ENCODE measurements at regions not wholly inside any gene's neighbourhood (a gene's known extent, or its start where the extent isn't known, plus 50 kb on each side); places are given as distances from the start of the nearest gene placed in this dataset.

GRCh38 chr15:60251300-60252070, 146.3 kb downstream of the ANXA2 start:
- no peak for TF ChIP-seq ZNF23 (CRISPR knock-in tag; IDR thresholded peaks at IDR 0.05)
- no peak for TF ChIP-seq DEAF1 (CRISPR knock-in tag; IDR thresholded peaks at IDR 0.05)
- TF ChIP-seq NRF1 (conservative IDR thresholded peaks at IDR 0.05 in 1 of 2, IDR thresholded peaks at IDR 0.05 in 1 of 2) = no peak
- TF ChIP-seq ZHX1 (conservative IDR thresholded peaks at IDR 0.05; ENCODE audit: low read length) = no peak
- TF ChIP-seq BRD9 (IDR thresholded peaks at IDR 0.05; ENCODE audit: low read depth, partially characterized antibody) = no peak
- TF ChIP-seq RBFOX2 (IDR thresholded peaks at IDR 0.05; ENCODE audit: low read depth, low read length) = no peak
- TF ChIP-seq TEAD2 (tag; IDR thresholded peaks at IDR 0.05) = no peak
- TF ChIP-seq ZNF232 (CRISPR knock-in tag; IDR thresholded peaks at IDR 0.05) = no peak
- no peak for TF ChIP-seq ARID4B (CRISPR knock-in tag; IDR thresholded peaks at IDR 0.05)
- TF ChIP-seq NFATC3 (IDR thresholded peaks at IDR 0.05) = no peak
- no peak for TF ChIP-seq DPF2 (IDR thresholded peaks at IDR 0.05)
- no peak for TF ChIP-seq MAX (CRISPR knock-in tag; IDR thresholded peaks at IDR 0.05)
- no TSS peak for BruUV-seq (replicated peaks)
- Histone ChIP-seq H3K4me1 (replicated peaks in 1 of 2; ENCODE audit: control insufficient read depth in 2 of 2, insufficient read depth in 2 of 2, low read length in 2 of 2) (no peaks in the 10 kb centered on the region), H4K20me1 (replicated peaks; ENCODE audit: control insufficient read depth, insufficient read depth, low read length) (no peaks in the 10 kb centered on the region), H3K79me2 (ENCODE audit: control insufficient read depth, insufficient read depth, low read length) (no peaks in the 10 kb centered on the region), H3K9me1 (ENCODE audit: control insufficient read depth, insufficient read depth, low read length) (no peaks in the 10 kb centered on the region), H3K4me2 (ENCODE audit: insufficient read depth, low read length) (no peak overlapping the region), H3K27me3 (ENCODE audit: control insufficient read depth in 2 of 2, insufficient read depth in 2 of 2, low read length in 2 of 2) (peaks cover 0 to 2% of the 10 kb centered on the region in 2 experiments; a peak in 1 of 5 replicates), H2AFZ (ENCODE audit: low read depth, low read length) (no peak overlapping the region), H3K9ac (ENCODE audit: insufficient read depth in 1 of 2, low read depth in 2 of 2, low read length in 2 of 2) (no peak overlapping the region), H3K36me3 (ENCODE audit: control insufficient read depth, insufficient read depth, low read length) (no peaks in the 10 kb centered on the region), H3K4me3 (no peak overlapping the region), H3K27ac (ENCODE audit: extremely low read depth, low read depth, low read length) (no peak overlapping the region), H3K9me3 (replicated peaks; ENCODE audit: control insufficient read depth, insufficient read depth, low read depth, low read length) (no peaks in the 10 kb centered on the region)
- CTCF ChIA-PET (ENCODE audit: low intra/inter-chr PET ratio) = no interaction called here
- FAIRE-seq (no peak), ATAC-seq (no peak), DNase-seq (ENCODE audit: extremely low read depth in 1 of 4, low spot score in 3 of 4) (no peak)
- in situ Hi-C loops (cut with MboI) (no loop called here), intact Hi-C loops (cut with micrococcal nuclease) (no loop called here)
- POLR2A ChIA-PET = interaction anchor here (0.6 kb wide), 1 partner anchor 737 kb away, joined by 6 read pairs; no protein-coding TSS in a partner anchor
- WGBS (ENCODE audit: insufficient coverage, low coverage, missing lambda C conversion rate) = 0% methylated on average over 6 of the region's 6 CpGs

All from K562 (cell line).